H1 (cell line): ENCODE measurements at regions not wholly inside any gene's neighbourhood (a gene's known extent, or its start where the extent isn't known, plus 50 kb on each side); places are given as distances from the start of the nearest gene placed in this dataset.

Experiments
- CTCF ChIA-PET: fragments of 300-600 bp; sonication (Branson Sonifier 250); formaldehyde crosslinking; loops from one replicate; lab custom pipeline; 2021; ENCODE audit not compliant: partially characterized antibody; lab: Charles Lee
- POLR2A ChIA-PET: fragments of 300-600 bp; sonication (Branson Sonifier 250); formaldehyde crosslinking; loops from one replicate; lab custom pipeline; 2021; ENCODE audit warnings: inconsistent platforms; ENCODE audit not compliant: partially characterized antibody; lab: Charles Lee
- DNase-seq, 2 experiments: peaks; one replicate each; pipeline versions ENCODE4 v3.0.0 to v3.0.0-alpha.2; 2010 to 2022; ENCODE audit warnings: low spot score in 2 of 2, low read depth in 1 of 2, mixed read lengths in 1 of 2
- FAIRE-seq: peaks from 2 replicates; lab custom pipeline; 2011; peaks lifted over from hg19 to GRCh38; lab: Jason Lieb, UNC
- H2AFZ ChIP-seq: 2 replicates; pipeline ENCODE4 v1.8.1; 2012; ENCODE audit warnings: low read length, inconsistent platforms
- H2AK5ac ChIP-seq: 2 replicates; pipeline ENCODE4 v1.6.1; 2013; ENCODE audit warnings: low read depth, low read length
- H2BK120ac ChIP-seq: replicated peaks from 2 replicates; pipeline ENCODE3; 2013; ENCODE audit warnings: low read depth, low read length, inconsistent platforms
- H2BK12ac ChIP-seq: 2 replicates; pipeline ENCODE4 v1.6.1; 2013; ENCODE audit warnings: low read depth, low read length
- H2BK15ac ChIP-seq: 2 replicates; pipeline ENCODE4 v1.6.1; 2013; ENCODE audit warnings: low read length
- H2BK20ac ChIP-seq: 2 replicates; pipeline ENCODE4 v1.6.1; 2013; ENCODE audit warnings: low read length
- H2BK5ac ChIP-seq: 2 replicates; pipeline ENCODE4 v1.6.1; 2013; ENCODE audit warnings: low read depth, low read length
- H3K14ac ChIP-seq: 2 replicates; pipeline ENCODE4 v1.6.1; 2013; ENCODE audit warnings: inconsistent platforms; ENCODE audit not compliant: insufficient read length
- H3K18ac ChIP-seq: 2 replicates; pipeline ENCODE4 v1.6.1; 2013; ENCODE audit warnings: low read length; ENCODE audit errors: extremely low read depth
- H3K23ac ChIP-seq: 2 replicates; pipeline ENCODE4 v1.6.1; 2013; ENCODE audit warnings: inconsistent platforms; ENCODE audit not compliant: insufficient read length
- H3K23me2 ChIP-seq: 2 replicates; pipeline ENCODE4 v1.6.1; 2013; ENCODE audit warnings: low read depth, low read length
- H3K27ac ChIP-seq: 2 replicates; pipeline ENCODE4 v1.6.1; 2011; ENCODE audit warnings: low read depth, low read length, inconsistent platforms
- H3K27me3 ChIP-seq, 4 experiments: replicated peaks in 1 of 4; 1 replicate in 1 of 4; 2 replicates in 3 of 4; pipeline versions ENCODE4 v1.6.1 to v1.8.1; 2011 to 2013; ENCODE audit warnings: low read length in 3 of 4, mild to moderate bottlenecking in 3 of 4, inconsistent platforms in 2 of 4, mixed read lengths in 2 of 4, moderate library complexity in 1 of 4; ENCODE audit not compliant: control insufficient read depth in 3 of 4, insufficient read depth in 3 of 4; ENCODE audit errors: extremely low read depth in 1 of 4
- H3K36me3 ChIP-seq, 4 experiments: 2 replicates each; pipeline versions ENCODE4 v1.6.1 to v1.8.1; 2011 to 2013; ENCODE audit warnings: mild to moderate bottlenecking in 4 of 4, low read length in 3 of 4, moderate library complexity in 2 of 4, control low read depth in 1 of 4, inconsistent platforms in 1 of 4; ENCODE audit not compliant: insufficient read depth in 4 of 4, control insufficient read depth in 2 of 4
- H3K4ac ChIP-seq: replicated peaks from 2 replicates; pipeline ENCODE3; 2013; ENCODE audit warnings: low read length, low read depth, mixed read lengths, inconsistent platforms; ENCODE audit not compliant: insufficient read length
- H3K4me1 ChIP-seq, 4 experiments: replicated peaks in 1 of 4; 1 replicate in 1 of 4; 2 replicates in 3 of 4; pipeline versions ENCODE4 v1.6.1 to v1.8.1; 2011 to 2013; ENCODE audit warnings: low read length in 3 of 4, inconsistent platforms in 2 of 4, mixed read lengths in 1 of 4; ENCODE audit not compliant: insufficient read depth in 4 of 4, control insufficient read depth in 3 of 4
- H3K4me2 ChIP-seq, 2 experiments: 2 replicates each; pipeline versions ENCODE4 v1.6.1 to v1.8.1; 2011 to 2013; ENCODE audit warnings: low read depth in 2 of 2, low read length in 2 of 2, control low read depth in 1 of 2, inconsistent platforms in 1 of 2, mild to moderate bottlenecking in 1 of 2; ENCODE audit not compliant: insufficient read depth in 1 of 2
- H3K4me3 ChIP-seq, 4 experiments: fragments of 200-600, 300-600 bp in 1 of 4; sonication (generic), shearing (Covaris generic), sonication (Bioruptor Twin) in 1 of 4; 2 replicates each; pipeline versions ENCODE4 v1.5.1 to v1.8.1; 2011 to 2016; ENCODE audit warnings: low read length in 4 of 4, low read depth in 3 of 4, control low read depth in 2 of 4, inconsistent platforms in 2 of 4, mild to moderate bottlenecking in 2 of 4, mixed read lengths in 1 of 4, moderate library complexity in 1 of 4; ENCODE audit not compliant: insufficient read depth in 2 of 4; ENCODE audit errors: extremely low read depth in 1 of 4
- H3K56ac ChIP-seq: replicated peaks from 2 replicates; pipeline ENCODE3; 2013; ENCODE audit warnings: low read depth, mild to moderate bottlenecking, mixed read lengths, low read length, inconsistent platforms; ENCODE audit not compliant: insufficient read length
- H3K79me1 ChIP-seq: 2 replicates; pipeline ENCODE4 v1.6.1; 2013; ENCODE audit warnings: low read depth, low read length, control low read depth
- H3K79me2 ChIP-seq, 2 experiments: 2 replicates each; pipeline versions ENCODE4 v1.6.1 to v1.8.1; 2012 to 2013; ENCODE audit warnings: low read length in 2 of 2, mild to moderate bottlenecking in 2 of 2, inconsistent platforms in 1 of 2; ENCODE audit not compliant: insufficient read depth in 2 of 2, control insufficient read depth in 1 of 2
- H3K9ac ChIP-seq, 4 experiments: replicated peaks in 1 of 4; 1 replicate in 1 of 4; 2 replicates in 3 of 4; pipeline versions ENCODE4 v1.6.1 to v1.8.1; 2011 to 2013; ENCODE audit warnings: low read depth in 3 of 4, low read length in 3 of 4, control low read depth in 2 of 4, mild to moderate bottlenecking in 2 of 4, moderate library complexity in 2 of 4, inconsistent platforms in 1 of 4; ENCODE audit errors: extremely low read depth in 1 of 4
- H3K9me3 ChIP-seq, 2 experiments: 2 replicates each; pipeline versions ENCODE4 v1.6.1 to v1.8.1; 2012 to 2013; ENCODE audit warnings: mild to moderate bottlenecking in 2 of 2, moderate library complexity in 2 of 2, control low read depth in 1 of 2, inconsistent platforms in 1 of 2, low read depth in 1 of 2, low read length in 1 of 2, mixed read lengths in 1 of 2; ENCODE audit not compliant: insufficient read depth in 2 of 2
- H4K20me1 ChIP-seq, 2 experiments: replicated peaks in 1 of 2; 2 replicates each; pipeline versions ENCODE3 to v1.8.1; 2011 to 2013; ENCODE audit warnings: inconsistent platforms in 2 of 2, low read length in 2 of 2, mild to moderate bottlenecking in 1 of 2; ENCODE audit not compliant: insufficient read depth in 2 of 2, control insufficient read depth in 1 of 2
- H4K5ac ChIP-seq: 2 replicates; pipeline ENCODE4 v1.6.1; 2013; ENCODE audit warnings: low read length, low read depth, mixed read lengths, inconsistent platforms; ENCODE audit not compliant: insufficient read length
- H4K8ac ChIP-seq: 2 replicates; pipeline ENCODE4 v1.8.0; 2013; ENCODE audit warnings: mild to moderate bottlenecking, moderate library complexity, low read length, inconsistent platforms; ENCODE audit not compliant: insufficient read depth; ENCODE audit errors: extremely low read depth
- H4K91ac ChIP-seq: replicated peaks from 2 replicates; pipeline ENCODE3; 2013; ENCODE audit warnings: low read length, mixed read lengths, inconsistent platforms; ENCODE audit not compliant: insufficient read length
- ASH2L ChIP-seq: fragments of 200-600, 300-600 bp; sonication (generic); IDR thresholded peaks from one replicate; pipeline ENCODE4 v1.7.1; 2017; ENCODE audit warnings: low read length
- ATF3 ChIP-seq: IDR thresholded peaks from 2 replicates; pipeline ENCODE4 v1.6.1; 2011; ENCODE audit warnings: low read depth, mild to moderate bottlenecking, low read length; ENCODE audit not compliant: insufficient read depth
- CBX8 ChIP-seq: fragments of 300-800, 300-1000 bp; sonication (generic); IDR thresholded peaks from 2 replicates; pipeline ENCODE4 v1.7.1; 2016; ENCODE audit warnings: low read depth, low read length, borderline replicate concordance
- CEBPB ChIP-seq: IDR thresholded peaks from 2 replicates; pipeline ENCODE4 v1.6.1; 2012; ENCODE audit warnings: low read depth, low read length
- CHD1 ChIP-seq: IDR thresholded peaks from 2 replicates; pipeline ENCODE4 v1.6.1; 2012; ENCODE audit warnings: low read depth, low read length, improper control_type of control experiment
- CHD2 ChIP-seq: IDR thresholded peaks from 2 replicates; pipeline ENCODE4 v1.6.1; 2012; ENCODE audit warnings: low read length, improper control_type of control experiment
- EZH2 ChIP-seq: fragments of 200-600 bp; sonication (generic); IDR thresholded peaks from 2 replicates; pipeline ENCODE4 v1.7.1; 2012; ENCODE audit warnings: low read depth, mild to moderate bottlenecking, moderate library complexity, low read length, inconsistent platforms; ENCODE audit not compliant: severe bottlenecking
- JUND ChIP-seq: IDR thresholded peaks from 2 replicates; pipeline ENCODE4 v1.6.1; 2011; ENCODE audit warnings: mild to moderate bottlenecking, improper control_type of control experiment, low read length
- POLR2AphosphoS5 ChIP-seq: IDR thresholded peaks from 2 replicates; pipeline ENCODE4 v1.6.1; 2011; ENCODE audit warnings: low read depth, low read length
- RXRA ChIP-seq: IDR thresholded peaks from 2 replicates; pipeline ENCODE4 v1.6.1; 2011; ENCODE audit warnings: low read depth, mild to moderate bottlenecking, low read length, moderate library complexity; ENCODE audit not compliant: insufficient read depth
- SP2 ChIP-seq: IDR thresholded peaks from 2 replicates; pipeline ENCODE4 v1.6.1; 2012; ENCODE audit warnings: mild to moderate bottlenecking, low read length, inconsistent platforms
- TAF7 ChIP-seq: optimal IDR thresholded peaks from 2 replicates; pipeline ENCODE3; 2011; ENCODE audit warnings: low read depth, mild to moderate bottlenecking, inconsistent platforms, low read length, moderate library complexity, borderline replicate concordance
- WGBS, 2 experiments: shearing (Covaris generic) in 1 of 2; methylation state at CpG; one replicate each; pipeline versions ENCODE4 v1.1.6 to v1.1.7; 2013 to 2015; ENCODE audit warnings: low lambda C conversion rate in 2 of 2, mixed read lengths in 2 of 2, inconsistent platforms in 1 of 2, low coverage in 1 of 2, missing lambda C conversion rate in 1 of 2; ENCODE audit not compliant: insufficient replicate concordance in 2 of 2, insufficient coverage in 1 of 2, insufficient read length in 1 of 2; ENCODE audit errors: extremely low coverage in 1 of 2, missing lambda C conversion rate in 1 of 2; 5-methylcytosine and 5-hydroxymethylcytosine counted together
- TF ChIP-seq, protein P1 (sequence below): IDR thresholded peaks from 2 replicates; pipeline ENCODE4 v1.6.1; 2012; ENCODE audit warnings: inconsistent platforms

DNA sequence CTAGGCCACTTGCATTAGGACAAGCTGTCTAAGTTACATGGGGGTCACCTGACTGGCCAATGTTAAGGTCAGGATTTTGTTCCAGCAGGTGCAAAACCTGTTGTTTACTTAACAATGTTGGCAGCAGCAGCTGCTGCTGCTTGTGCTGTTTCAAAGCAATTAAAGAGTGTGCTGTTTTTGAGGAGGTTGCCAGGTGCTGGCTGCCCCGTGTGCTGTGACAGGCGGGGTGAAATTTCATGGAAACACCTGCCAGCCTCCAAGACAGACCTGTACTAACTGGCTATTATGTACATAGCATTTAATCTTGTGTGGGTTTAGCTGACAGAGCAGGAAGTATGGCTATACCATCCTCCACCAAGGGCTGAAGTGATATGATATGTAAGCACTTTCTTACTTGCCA, 224.9 kb downstream of the ASXL3 start:
- no peak overlapping the region for H2BK120ac ChIP-seq
- no peaks in the 10 kb centered on the region for H4K20me1 ChIP-seq
- H2AK5ac ChIP-seq: no peak overlapping the region
- H3K4me3 ChIP-seq: no peak overlapping the region
- no peak overlapping the region for H3K18ac ChIP-seq
- no peak overlapping the region for H2BK15ac ChIP-seq
- POLR2A ChIA-PET: no interaction called here
- H2BK12ac ChIP-seq: no peak overlapping the region
- H3K23me2 ChIP-seq: no peaks in the 10 kb centered on the region
- FAIRE-seq (no peak), DNase-seq (no peak)
- no peak overlapping the region for H3K56ac ChIP-seq
- no peak for TF ChIP-seq TAF7
- no peak for TF ChIP-seq CHD1
- TF ChIP-seq, protein P1, sequence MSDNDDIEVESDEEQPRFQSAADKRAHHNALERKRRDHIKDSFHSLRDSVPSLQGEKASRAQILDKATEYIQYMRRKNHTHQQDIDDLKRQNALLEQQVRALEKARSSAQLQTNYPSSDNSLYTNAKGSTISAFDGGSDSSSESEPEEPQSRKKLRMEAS: no peak
- no peak for TF ChIP-seq CEBPB
- TF ChIP-seq EZH2: no peak
- TF ChIP-seq CBX8: no peak
- TF ChIP-seq POLR2AphosphoS5: no peak
- TF ChIP-seq SP2: no peak
- no peak for TF ChIP-seq JUND
- TF ChIP-seq ASH2L: no peak
- TF ChIP-seq ATF3: no peak
- no peak for TF ChIP-seq RXRA
- no peak for TF ChIP-seq CHD2
- H2AFZ ChIP-seq: no peak overlapping the region
- 93% methylated on average over 2 of the region's 2 CpGs; no CpG with 5 or more reads in 1 of the 2 experiments for WGBS, 2 experiments
- H3K4me1 ChIP-seq: no peaks in the 10 kb centered on the region
- no peak overlapping the region for H3K27ac ChIP-seq
- no peak overlapping the region for H4K8ac ChIP-seq
- no peak overlapping the region for H4K5ac ChIP-seq
- H2BK5ac ChIP-seq: no peak overlapping the region
- no peaks in the 10 kb centered on the region for H3K79me2 ChIP-seq
- H3K23ac ChIP-seq: no peak overlapping the region
- H4K91ac ChIP-seq: no peak overlapping the region
- no peak overlapping the region for H2BK20ac ChIP-seq
- H3K36me3 ChIP-seq: no peaks in the 10 kb centered on the region
- no peak overlapping the region for H3K9ac ChIP-seq
- H3K4me2 ChIP-seq: no peak overlapping the region
- H3K27me3 ChIP-seq: no peaks in the 10 kb centered on the region
- no peak overlapping the region for H3K14ac ChIP-seq
- CTCF ChIA-PET: interaction anchor here (1.4 kb wide), 1 partner anchor 35 kb away, joined by 6 read pairs; no protein-coding TSS in a partner anchor
- H3K4ac ChIP-seq: no peak overlapping the region
- no peaks in the 10 kb centered on the region for H3K79me1 ChIP-seq
- H3K9me3 ChIP-seq: no peaks in the 10 kb centered on the region
